AG04449 (cell line): ENCODE measurements at regions not wholly inside any gene's neighbourhood (a gene's known extent, or its start where the extent isn't known, plus 50 kb on each side); places are given as distances from the start of the nearest gene placed in this dataset.
"Not testable (repeated sequence)": the region's sequence is repeated elsewhere in the genome, so short reads cannot be mapped to it uniquely, and the experiment has no call there.

ENCODE experiments used
- CTCF ChIA-PET: fragments of 350-600 bp; formaldehyde crosslinking; extraction: SDS; loops from one replicate; lab custom pipeline; 2021; ENCODE audit warnings: antibody characterized with exemption; lab: Yijun Ruan, JAX
- POLR2A ChIA-PET: fragments of 400-600, 350-600 bp; formaldehyde crosslinking; extraction: SDS; loops from one replicate; lab custom pipeline; 2020; ENCODE audit warnings: antibody characterized with exemption, inconsistent platforms; lab: Yijun Ruan, JAX
- DNase-seq: peaks from one replicate; pipeline ENCODE4 v3.0.0-alpha.2; 2010; ENCODE audit warnings: low read depth, low spot score
- H3K4me3 ChIP-seq: 2 replicates; pipeline ENCODE4 v1.5.1; 2011; ENCODE audit warnings: low read depth, mild to moderate bottlenecking, control low read depth, low read length
- TF ChIP-seq, protein P1 (sequence below): IDR thresholded peaks from one replicate; pipeline ENCODE4 v1.5.1; 2011; ENCODE audit warnings: mild to moderate bottlenecking, moderate library complexity, low read length, control low read depth, inconsistent platforms; ENCODE audit not compliant: insufficient read depth; ENCODE audit errors: missing control alignments

DNA sequence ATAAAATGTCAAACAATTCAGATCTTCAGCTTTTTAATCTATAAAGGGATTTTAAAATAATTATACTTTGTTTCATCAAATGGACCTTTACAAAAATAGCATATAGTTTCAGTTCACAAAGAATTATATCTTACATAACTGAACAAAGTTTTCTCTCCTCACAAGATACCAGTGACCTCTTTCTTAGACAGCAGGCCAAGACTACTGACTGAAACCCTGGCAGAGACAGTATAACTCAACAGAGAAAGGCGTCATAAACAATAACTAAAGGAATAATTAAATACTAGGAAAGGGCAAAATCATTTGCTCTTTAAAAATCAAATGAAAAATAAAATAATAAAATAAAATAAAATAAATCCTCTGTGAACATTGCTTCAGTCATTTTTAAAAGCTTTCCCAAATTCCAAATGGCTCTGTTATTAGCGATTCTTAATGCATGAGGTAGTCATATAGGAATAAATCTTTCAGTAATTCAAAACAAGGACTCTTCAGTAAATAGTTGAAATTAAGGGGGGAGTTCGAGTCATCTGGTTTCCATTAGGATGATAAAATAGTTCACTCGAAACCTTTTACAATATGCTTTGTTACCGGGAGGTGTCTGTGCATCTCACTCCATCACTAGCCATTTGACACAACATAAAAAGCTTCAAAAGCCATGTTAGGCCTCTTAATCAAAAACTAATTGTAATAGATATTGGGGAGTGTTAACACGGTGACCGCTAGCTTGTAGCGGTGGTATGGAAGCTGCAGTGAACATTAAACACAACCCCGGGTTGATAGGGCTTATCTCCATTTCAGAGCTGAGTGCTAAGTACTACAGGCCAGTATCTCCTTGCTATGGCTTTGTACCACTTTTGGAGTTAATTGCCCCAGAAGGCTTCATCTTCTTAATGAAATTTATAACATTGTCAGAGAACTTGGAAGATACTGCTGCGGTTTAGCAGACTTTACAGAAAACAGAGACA lies 142.9 kb upstream of the NR2F2 start:
- ChIA-PET CTCF (interaction anchor here (0.8 to 0.9 kb wide), 2 partner anchors 8 to 149 kb away, joined by 3 read pairs; no protein-coding TSS in a partner anchor), POLR2A (no interaction called here)
- no peak for DNase-seq
- H3K4me3 ChIP-seq, result no peak overlapping the region
- TF ChIP-seq, protein P1, sequence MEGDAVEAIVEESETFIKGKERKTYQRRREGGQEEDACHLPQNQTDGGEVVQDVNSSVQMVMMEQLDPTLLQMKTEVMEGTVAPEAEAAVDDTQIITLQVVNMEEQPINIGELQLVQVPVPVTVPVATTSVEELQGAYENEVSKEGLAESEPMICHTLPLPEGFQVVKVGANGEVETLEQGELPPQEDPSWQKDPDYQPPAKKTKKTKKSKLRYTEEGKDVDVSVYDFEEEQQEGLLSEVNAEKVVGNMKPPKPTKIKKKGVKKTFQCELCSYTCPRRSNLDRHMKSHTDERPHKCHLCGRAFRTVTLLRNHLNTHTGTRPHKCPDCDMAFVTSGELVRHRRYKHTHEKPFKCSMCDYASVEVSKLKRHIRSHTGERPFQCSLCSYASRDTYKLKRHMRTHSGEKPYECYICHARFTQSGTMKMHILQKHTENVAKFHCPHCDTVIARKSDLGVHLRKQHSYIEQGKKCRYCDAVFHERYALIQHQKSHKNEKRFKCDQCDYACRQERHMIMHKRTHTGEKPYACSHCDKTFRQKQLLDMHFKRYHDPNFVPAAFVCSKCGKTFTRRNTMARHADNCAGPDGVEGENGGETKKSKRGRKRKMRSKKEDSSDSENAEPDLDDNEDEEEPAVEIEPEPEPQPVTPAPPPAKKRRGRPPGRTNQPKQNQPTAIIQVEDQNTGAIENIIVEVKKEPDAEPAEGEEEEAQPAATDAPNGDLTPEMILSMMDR, result no peak

DNA sequence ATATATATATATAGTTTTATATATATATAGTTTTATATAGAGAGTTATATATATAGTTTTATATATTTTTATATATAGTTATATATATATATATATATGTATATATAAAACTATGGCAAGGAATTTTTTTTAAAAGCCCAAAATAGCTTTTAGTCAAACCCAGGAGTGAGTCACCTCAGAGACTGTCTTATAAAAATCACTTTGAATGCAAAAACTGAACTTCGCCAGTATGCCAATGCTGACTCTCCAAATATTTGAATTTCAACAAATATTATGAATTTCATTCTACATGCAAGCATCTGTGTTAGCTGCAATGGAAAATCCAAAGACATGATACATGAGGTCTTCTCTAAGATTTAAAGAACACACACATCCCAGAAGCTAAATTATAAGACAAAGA lies 132.8 kb upstream of the NR2F2 start:
- POLR2A ChIA-PET, result no interaction called here
- CTCF ChIA-PET, result no interaction called here
- no peak overlapping the region for H3K4me3 ChIP-seq
- no peak for DNase-seq
- TF ChIP-seq, protein P1, result no peak

DNA sequence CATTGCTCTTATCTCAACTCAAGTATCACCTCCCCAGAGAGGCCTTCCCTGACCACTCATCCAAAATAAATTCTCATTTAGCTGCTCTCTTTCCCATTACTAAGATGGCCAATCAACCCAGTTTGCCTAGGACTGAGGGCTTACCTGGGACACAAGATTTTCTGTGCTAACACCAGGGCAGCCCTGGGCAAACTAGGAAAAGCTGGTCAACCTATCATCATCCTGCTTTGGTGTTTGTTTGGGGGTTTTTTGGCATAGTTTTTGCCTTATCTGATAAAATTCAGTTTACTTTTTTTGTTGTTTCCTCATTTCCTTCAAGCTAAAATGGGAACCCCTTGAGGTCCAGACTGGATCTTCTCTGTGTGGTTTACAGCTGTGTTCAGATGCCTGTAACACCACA lies 131.4 kb upstream of the NR2F2 start:
- CTCF ChIA-PET, result no interaction called here
- DNase-seq, result no peak
- no peak overlapping the region for H3K4me3 ChIP-seq
- POLR2A ChIA-PET, result interaction anchor here (0.6 kb wide), 1 partner anchor 190 kb away, joined by 3 read pairs; no protein-coding TSS in a partner anchor
- TF ChIP-seq, protein P1, result no peak

DNA sequence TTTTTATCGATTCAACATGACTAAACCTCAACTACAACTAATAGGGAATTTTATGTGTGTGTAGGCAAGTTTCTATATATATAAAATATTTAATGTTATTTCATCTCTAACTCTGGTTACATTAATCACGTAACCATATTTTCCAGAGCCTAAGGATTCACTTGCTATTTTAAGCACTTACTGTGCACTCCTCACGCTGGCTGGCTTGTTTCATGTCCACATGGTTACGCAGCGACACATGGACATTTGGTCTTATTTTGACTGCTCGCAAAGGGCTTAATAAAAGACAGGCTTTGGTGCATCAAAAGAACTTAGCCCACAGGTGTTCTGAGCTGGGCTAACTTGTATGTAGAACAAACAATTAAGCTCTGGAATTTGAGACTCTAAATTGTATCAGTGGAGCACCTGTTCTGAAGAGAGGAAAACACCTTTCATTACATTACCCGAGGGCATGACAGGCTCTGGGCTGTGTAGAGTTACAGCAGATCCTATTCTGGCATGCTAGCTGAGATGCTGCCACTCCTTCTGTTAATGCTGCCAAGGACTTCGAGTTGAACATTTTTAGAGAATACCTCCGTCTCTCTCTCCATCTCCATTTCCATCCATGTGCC lies 130.0 kb upstream of the NR2F2 start:
- H3K4me3 ChIP-seq, result no peak overlapping the region
- TF ChIP-seq, protein P1, result no peak
- ChIA-PET POLR2A (no interaction called here), CTCF (interaction anchor here (0.7 kb wide), 1 partner anchor 127 kb away, joined by 5 read pairs; no protein-coding TSS in a partner anchor)
- no peak for DNase-seq

DNA sequence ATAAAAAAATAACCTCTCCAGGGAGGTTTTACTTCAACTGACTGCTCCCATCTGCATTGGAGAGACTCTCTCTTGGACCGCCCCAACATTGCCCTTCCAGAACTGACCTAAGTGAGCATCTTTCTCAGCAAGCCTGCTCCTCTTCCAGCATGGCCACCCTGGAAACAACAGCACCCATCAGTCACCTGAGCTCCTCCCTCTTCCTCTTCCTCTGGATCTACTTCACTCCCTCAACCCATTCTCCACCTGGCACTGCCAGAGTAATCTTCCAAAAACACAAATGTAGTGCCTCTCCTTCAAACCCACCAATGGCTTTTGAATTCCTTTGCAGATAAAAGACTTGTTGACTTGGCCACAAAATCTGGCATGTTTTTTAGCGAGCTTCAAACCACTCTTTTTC lies 128.8 kb upstream of the NR2F2 start:
- TF ChIP-seq, protein P1, result no peak
- CTCF ChIA-PET, result interaction anchor here (1.2 kb wide), 1 partner anchor 11 kb away, joined by 3 read pairs; no protein-coding TSS in a partner anchor
- no peak overlapping the region for H3K4me3 ChIP-seq
- no peak for DNase-seq
- POLR2A ChIA-PET, result no interaction called here

DNA sequence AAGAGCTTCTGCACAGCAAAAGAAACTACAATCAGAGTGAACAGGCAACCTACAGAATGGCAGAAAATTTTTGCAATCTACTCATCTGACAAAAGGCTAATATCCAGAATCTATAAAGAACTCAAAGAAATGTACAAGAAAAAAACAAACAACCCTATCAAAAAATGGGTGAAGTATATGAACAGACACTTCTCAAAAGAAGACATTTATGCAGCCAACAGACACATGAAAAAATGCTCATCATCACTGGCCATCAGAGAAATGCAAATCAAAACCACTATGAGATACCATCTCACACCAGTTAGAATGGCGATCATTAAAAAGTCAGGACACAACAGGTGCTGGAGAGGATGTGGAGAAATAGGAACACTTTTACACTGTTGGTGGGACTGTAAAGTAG lies 124.9 kb upstream of the NR2F2 start:
- POLR2A ChIA-PET, DNase-seq, H3K4me3 ChIP-seq, CTCF ChIA-PET: not testable (repeated sequence)
